Parathyroid adenoma (tissue), 2 donors: ENCODE measurements at regions not wholly inside any gene's neighbourhood (a gene's known extent, or its start where the extent isn't known, plus 50 kb on each side); places are given as distances from the start of the nearest gene placed in this dataset.

ENCODE experiments used
- H2AFZ ChIP-seq: fragments of 300-600 bp; sonication (generic); one replicate; pipeline ENCODE4 v1.7.0; 2017; ENCODE audit warnings: antibody characterized with exemption, mild to moderate bottlenecking
- H3K27ac ChIP-seq: fragments of 300-600 bp; sonication (generic); one replicate; pipeline ENCODE4 v1.7.0; 2017
- H3K27me3 ChIP-seq: fragments of 300-600 bp; sonication (generic); one replicate; pipeline ENCODE4 v1.7.0; 2017; ENCODE audit warnings: low read length; ENCODE audit not compliant: control insufficient read depth, insufficient read depth
- H3K36me3 ChIP-seq: fragments of 300-600 bp; sonication (generic); one replicate; pipeline ENCODE4 v1.7.0; 2017; ENCODE audit warnings: low read length; ENCODE audit not compliant: control insufficient read depth, insufficient read depth
- H3K4me1 ChIP-seq: fragments of 300-600 bp; sonication (generic); one replicate; pipeline ENCODE4 v1.7.0; 2017; ENCODE audit warnings: control low read depth
- H3K4me2 ChIP-seq: fragments of 300-600 bp; sonication (generic); one replicate; pipeline ENCODE4 v1.7.0; 2017; ENCODE audit warnings: low read length
- H3K4me3 ChIP-seq: fragments of 300-600 bp; sonication (generic); one replicate; pipeline ENCODE4 v1.7.0; 2017; ENCODE audit warnings: low read depth, low read length
- H3K79me2 ChIP-seq: fragments of 300-600 bp; sonication (generic); one replicate; pipeline ENCODE4 v1.7.0; 2017; ENCODE audit warnings: control low read depth
- H3K9ac ChIP-seq: fragments of 300-600 bp; sonication (generic); one replicate; pipeline ENCODE4 v1.7.0; 2017; ENCODE audit warnings: mild to moderate bottlenecking
- H3K9me3 ChIP-seq: fragments of 300-600 bp; sonication (generic); one replicate; pipeline ENCODE4 v1.7.0; 2017; ENCODE audit warnings: low read length; ENCODE audit not compliant: control insufficient read depth
- CTCF ChIP-seq: fragments of 300-600 bp; sonication (generic); IDR thresholded peaks from one replicate; pipeline ENCODE4 v1.7.0; 2017; ENCODE audit warnings: antibody characterized with exemption, mild to moderate bottlenecking
- donor health status: primary hyperparathyroidism.

GRCh38 chr6:137403855-137404254 is 90.3 kb downstream of the OLIG3 start:
- Histone ChIP-seq H3K4me1 (no peaks in the 10 kb centered on the region), H3K27ac (no peak overlapping the region), H3K9me3 (no peaks in the 10 kb centered on the region), H3K4me2 (no peak overlapping the region), H2AFZ (no peak overlapping the region), H3K4me3 (no peak overlapping the region), H3K79me2 (no peaks in the 10 kb centered on the region), H3K9ac (no peak overlapping the region), H3K27me3 (no peaks in the 10 kb centered on the region), H3K36me3 (no peaks in the 10 kb centered on the region)
- no peak for TF ChIP-seq CTCF

DNA sequence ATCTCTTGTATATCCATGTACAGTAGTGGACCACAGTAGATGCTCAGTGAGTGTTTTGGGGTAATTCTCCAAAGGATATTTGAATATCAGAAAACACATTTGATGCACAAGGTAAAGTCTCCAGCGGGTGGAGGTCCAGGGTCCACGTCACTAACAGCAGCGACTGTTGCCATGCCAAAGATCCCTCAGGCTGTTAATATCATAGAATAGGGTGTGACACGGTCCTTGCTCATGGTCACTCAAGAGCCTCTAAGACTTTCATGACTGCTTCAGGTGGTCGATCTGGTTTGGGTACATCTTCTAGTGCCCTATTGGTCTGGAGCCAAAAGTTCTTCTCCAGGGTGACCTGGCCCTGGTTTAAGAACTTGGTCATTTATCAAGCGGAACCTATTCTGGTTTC is 90.8 kb downstream of the OLIG3 start:
- Histone ChIP-seq H3K27ac (no peak overlapping the region), H3K79me2 (no peaks in the 10 kb centered on the region), H3K4me3 (no peak overlapping the region), H3K27me3 (no peaks in the 10 kb centered on the region), H3K9me3 (no peaks in the 10 kb centered on the region), H3K4me2 (no peak overlapping the region), H2AFZ (no peak overlapping the region), H3K36me3 (no peaks in the 10 kb centered on the region), H3K9ac (no peak overlapping the region), H3K4me1 (no peaks in the 10 kb centered on the region)
- no peak for TF ChIP-seq CTCF

GRCh38 chr6:137402143-137402680 is 92.0 kb downstream of the OLIG3 start:
- H3K36me3 ChIP-seq, result no peaks in the 10 kb centered on the region
- H3K4me2 ChIP-seq, result no peak overlapping the region
- H3K9me3 ChIP-seq, result no peaks in the 10 kb centered on the region
- no peak overlapping the region for H3K4me3 ChIP-seq
- TF ChIP-seq CTCF, result no peak
- no peaks in the 10 kb centered on the region for H3K27me3 ChIP-seq
- H3K9ac ChIP-seq, result no peak overlapping the region
- no peak overlapping the region for H2AFZ ChIP-seq
- H3K27ac ChIP-seq, result no peak overlapping the region
- no peaks in the 10 kb centered on the region for H3K4me1 ChIP-seq
- no peaks in the 10 kb centered on the region for H3K79me2 ChIP-seq

DNA sequence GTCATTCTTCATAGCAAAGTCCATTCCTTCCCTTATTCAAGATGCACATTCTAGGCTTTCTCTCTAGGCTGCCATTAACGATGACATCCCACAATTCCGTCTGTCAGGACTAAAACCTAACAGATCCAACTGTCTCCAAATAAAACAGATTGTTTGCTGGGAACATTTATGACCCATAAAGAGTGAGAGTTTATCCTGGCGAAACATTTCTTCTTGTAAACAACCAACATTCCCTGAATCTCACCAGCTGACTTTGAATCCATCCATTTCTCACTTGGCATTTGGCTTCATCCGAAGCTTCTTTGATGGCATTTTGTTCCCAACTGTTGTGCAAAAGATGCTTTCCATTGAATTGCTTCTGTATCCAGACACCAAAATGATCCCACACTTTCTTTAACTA is 93.1 kb downstream of the OLIG3 start:
- Histone ChIP-seq H3K27ac (no peak overlapping the region), H3K36me3 (no peaks in the 10 kb centered on the region), H3K9me3 (no peaks in the 10 kb centered on the region), H3K4me1 (no peaks in the 10 kb centered on the region), H3K9ac (no peak overlapping the region), H3K79me2 (no peaks in the 10 kb centered on the region), H3K4me3 (no peak overlapping the region), H3K4me2 (no peak overlapping the region), H2AFZ (no peak overlapping the region), H3K27me3 (no peaks in the 10 kb centered on the region)
- TF ChIP-seq CTCF, result no peak

DNA sequence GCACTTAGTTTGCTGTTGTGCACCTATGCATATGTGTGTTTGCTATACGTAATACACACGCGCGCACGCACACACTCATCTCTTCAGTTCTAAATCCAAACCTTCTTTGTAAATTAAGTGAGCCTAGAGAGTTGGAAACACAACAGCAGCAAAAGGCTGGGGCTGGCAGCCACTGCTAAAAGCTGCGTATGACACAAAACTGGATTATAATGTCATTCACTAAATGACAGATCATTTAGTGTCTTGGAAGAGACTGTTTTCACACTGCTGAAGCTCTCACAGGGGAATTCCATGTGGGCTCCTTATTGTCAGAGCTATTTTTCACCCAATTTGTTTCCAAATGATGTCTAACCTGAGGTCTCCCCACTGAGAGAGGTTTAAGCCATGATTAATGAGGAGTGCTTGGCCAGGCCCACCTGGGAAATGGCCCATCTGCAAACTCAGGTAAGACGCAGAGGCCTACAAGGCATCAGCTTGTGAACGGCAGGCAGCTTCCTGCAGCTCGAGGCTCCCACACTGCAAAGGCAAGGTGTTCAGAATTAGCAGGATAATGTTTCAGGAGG is 94.2 kb downstream of the OLIG3 start:
- H3K79me2 ChIP-seq, result no peaks in the 10 kb centered on the region

More for the DNA sequence above, 94.2 kb downstream of the OLIG3 start:
- Histone ChIP-seq H2AFZ (no peak overlapping the region), H3K27ac (no peak overlapping the region), H3K9ac (no peak overlapping the region), H3K27me3 (no peaks in the 10 kb centered on the region), H3K36me3 (no peaks in the 10 kb centered on the region), H3K4me3 (no peak overlapping the region), H3K4me2 (no peak overlapping the region), H3K9me3 (no peaks in the 10 kb centered on the region), H3K4me1 (no peaks in the 10 kb centered on the region)
- no peak for TF ChIP-seq CTCF
